ENCODE measurements at regions not wholly inside any gene's neighbourhood (a gene's known extent, or its start where the extent isn't known, plus 50 kb on each side); places are given as distances from the start of the nearest gene placed in this dataset.

- Histone ChIP-seq H3K36me3 (no peaks in the 10 kb centered on the region), H3K4me3 (ENCODE audit: low read depth in 1 of 2, low read length in 1 of 2) (no peak overlapping the region), H3K27ac (no peak overlapping the region), H3K27me3 (no peaks in the 10 kb centered on the region), H3K9me3 (no peaks in the 10 kb centered on the region), H3K4me1 (ENCODE audit: control insufficient read depth in 1 of 2, insufficient read depth in 1 of 2, low read depth in 1 of 2, low read length in 1 of 2) (no peaks in the 10 kb centered on the region)
- TF ChIP-seq CTCF (IDR thresholded peaks at IDR 0.05), result no peak
Observed at GRCh38 chr1:29722598-29722997, 486.3 kb downstream of the PTPRU start.

- H3K9me3 ChIP-seq, result no peaks in the 10 kb centered on the region
- TF ChIP-seq CTCF (IDR thresholded peaks at IDR 0.05), result no peak
Observed at GRCh38 chr1:29719253-29719652, 482.9 kb downstream of the PTPRU start.

GRCh38 chr1:29718791-29719190 is 482.5 kb downstream of the PTPRU start:
- no peak for TF ChIP-seq CTCF (IDR thresholded peaks at IDR 0.05)
- H3K9me3 ChIP-seq, result no peaks in the 10 kb centered on the region
- no peaks in the 10 kb centered on the region for H3K36me3 ChIP-seq
- H3K27me3 ChIP-seq, result no peaks in the 10 kb centered on the region
- H3K4me3 ChIP-seq (ENCODE audit: low read depth in 1 of 2, low read length in 1 of 2), result no peak overlapping the region
- H3K27ac ChIP-seq, result no peak overlapping the region
- no peaks in the 10 kb centered on the region for H3K4me1 ChIP-seq (ENCODE audit: control insufficient read depth in 1 of 2, insufficient read depth in 1 of 2, low read depth in 1 of 2, low read length in 1 of 2)

More at GRCh38 chr1:29719253-29719652, 482.9 kb downstream of the PTPRU start:
- Histone ChIP-seq H3K27ac (no peak overlapping the region), H3K4me1 (ENCODE audit: control insufficient read depth in 1 of 2, insufficient read depth in 1 of 2, low read depth in 1 of 2, low read length in 1 of 2) (no peaks in the 10 kb centered on the region), H3K36me3 (no peaks in the 10 kb centered on the region), H3K27me3 (no peaks in the 10 kb centered on the region), H3K4me3 (ENCODE audit: low read depth in 1 of 2, low read length in 1 of 2) (no peak overlapping the region)

- no peaks in the 10 kb centered on the region for H3K36me3 ChIP-seq
- H3K27ac ChIP-seq, result no peak overlapping the region
- no peaks in the 10 kb centered on the region for H3K9me3 ChIP-seq
- no peak overlapping the region for H3K4me3 ChIP-seq (ENCODE audit: low read depth in 1 of 2, low read length in 1 of 2)
- no peaks in the 10 kb centered on the region for H3K27me3 ChIP-seq
- TF ChIP-seq CTCF (IDR thresholded peaks at IDR 0.05), result no peak
- H3K4me1 ChIP-seq (ENCODE audit: control insufficient read depth in 1 of 2, insufficient read depth in 1 of 2, low read depth in 1 of 2, low read length in 1 of 2), result no peaks in the 10 kb centered on the region
Observed at GRCh38 chr1:29716306-29716705, 480.0 kb downstream of the PTPRU start.

GRCh38 chr1:29713857-29714256 is 477.5 kb downstream of the PTPRU start:
- H3K36me3 ChIP-seq, result no peaks in the 10 kb centered on the region
- H3K9me3 ChIP-seq, result no peaks in the 10 kb centered on the region
- peaks cover 3% of the 10 kb centered on the region for H3K27me3 ChIP-seq
- H3K4me1 ChIP-seq (ENCODE audit: control insufficient read depth in 1 of 2, insufficient read depth in 1 of 2, low read depth in 1 of 2, low read length in 1 of 2), result no peaks in the 10 kb centered on the region
- no peak for TF ChIP-seq CTCF (IDR thresholded peaks at IDR 0.05)
- H3K27ac ChIP-seq, result no peak overlapping the region
- H3K4me3 ChIP-seq (ENCODE audit: low read depth in 1 of 2, low read length in 1 of 2), result no peak overlapping the region

- no peaks in the 10 kb centered on the region for H3K4me1 ChIP-seq (ENCODE audit: control insufficient read depth in 1 of 2, insufficient read depth in 1 of 2, low read depth in 1 of 2, low read length in 1 of 2)
- H3K27ac ChIP-seq, result no peak overlapping the region
- TF ChIP-seq CTCF (IDR thresholded peaks at IDR 0.05), result no peak
Observed at GRCh38 chr1:29712801-29713200, 476.5 kb downstream of the PTPRU start.

More at GRCh38 chr1:29712801-29713200, 476.5 kb downstream of the PTPRU start:
- no peaks in the 10 kb centered on the region for H3K36me3 ChIP-seq
- no peak overlapping the region for H3K4me3 ChIP-seq (ENCODE audit: low read depth in 1 of 2, low read length in 1 of 2)
- H3K27me3 ChIP-seq, result peaks cover 13% of the 10 kb centered on the region
- H3K9me3 ChIP-seq, result no peaks in the 10 kb centered on the region
